Endothelial cell of umbilical vein (primary cell): ENCODE measurements at regions not wholly inside any gene's neighbourhood (a gene's known extent, or its start where the extent isn't known, plus 50 kb on each side); places are given as distances from the start of the nearest gene placed in this dataset.

ENCODE experiments used
- BruUV-seq: library from RNA; stranded (reverse); fragments of 400-500 nt; replicated peaks from 2 replicates; lab custom pipeline; 2021; lab: Mats Ljungman, UMichigan
- CTCF ChIA-PET: fragments of 300-600, 350-600 bp; sonication (Branson Sonifier 250); formaldehyde crosslinking; loops from one replicate; lab custom pipeline; 2021; ENCODE audit warnings: antibody characterized with exemption, inconsistent platforms; lab: Charles Lee
- POLR2A ChIA-PET: fragments of 300-600, 350-600 bp; sonication (Branson Sonifier 250); formaldehyde crosslinking; loops from one replicate; lab custom pipeline; 2021; ENCODE audit warnings: antibody characterized with exemption, inconsistent platforms; lab: Charles Lee
- DNase-seq: peaks from one replicate; pipeline ENCODE4 v3.0.0-alpha.2; 2011; ENCODE audit warnings: low read depth, low spot score
- FAIRE-seq: peaks from 2 replicates; lab custom pipeline; 2011; peaks lifted over from hg19 to GRCh38; lab: Jason Lieb, UNC
- H2AFZ ChIP-seq: 2 replicates; pipeline ENCODE4 v1.6.0; 2012; ENCODE audit warnings: low read depth, low read length, control low read depth, inconsistent platforms
- H3K27ac ChIP-seq: 2 replicates; pipeline ENCODE4 v1.5.1; 2011; ENCODE audit warnings: low read depth, mild to moderate bottlenecking, control low read depth, low read length, moderate library complexity; ENCODE audit not compliant: insufficient read depth
- H3K27me3 ChIP-seq, 2 experiments: 2 replicates each; pipeline versions ENCODE4 v1.6.0 to v1.6.1; 2011; ENCODE audit warnings: low read length in 2 of 2, mixed read lengths in 1 of 2; ENCODE audit not compliant: control insufficient read depth in 2 of 2, insufficient read depth in 2 of 2
- H3K36me3 ChIP-seq, 2 experiments: 2 replicates in 1 of 2; 3 replicates in 1 of 2; pipeline ENCODE4 v1.5.1; 2011; ENCODE audit warnings: low read length in 2 of 2, mild to moderate bottlenecking in 1 of 2, moderate library complexity in 1 of 2; ENCODE audit not compliant: control insufficient read depth in 2 of 2, insufficient read depth in 2 of 2; ENCODE audit errors: extremely low read depth in 1 of 2
- H3K4me1 ChIP-seq: 3 replicates; pipeline ENCODE4 v1.5.1; 2011; ENCODE audit warnings: mild to moderate bottlenecking, low read length; ENCODE audit not compliant: control insufficient read depth, insufficient read depth; ENCODE audit errors: extremely low read depth
- H3K4me2 ChIP-seq: 2 replicates; pipeline ENCODE4 v1.6.1; 2011; ENCODE audit warnings: low read length, control low read depth, mixed read lengths; ENCODE audit not compliant: insufficient read depth
- H3K4me3 ChIP-seq, 3 experiments: fragments of 200-600 bp in 1 of 3; sonication (generic), shearing (Covaris generic) in 1 of 3; replicated peaks in 1 of 3; 2 replicates each; pipeline ENCODE4 v1.5.1; 2011 to 2016; ENCODE audit warnings: control low read depth in 3 of 3, low read length in 3 of 3, mild to moderate bottlenecking in 2 of 3, inconsistent platforms in 1 of 3, low read depth in 1 of 3, moderate library complexity in 1 of 3; ENCODE audit not compliant: insufficient read depth in 1 of 3
- H3K79me2 ChIP-seq: 2 replicates; pipeline ENCODE4 v1.6.0; 2012; ENCODE audit warnings: low read length, inconsistent platforms; ENCODE audit not compliant: control insufficient read depth, insufficient read depth
- H3K9ac ChIP-seq: replicated peaks from 2 replicates; pipeline ENCODE3; 2011; ENCODE audit warnings: low read length, control low read depth; ENCODE audit not compliant: insufficient read depth; ENCODE audit errors: extremely low read depth
- H3K9me1 ChIP-seq: replicated peaks from 3 replicates; pipeline ENCODE4 v1.6.0; 2011; ENCODE audit warnings: mild to moderate bottlenecking, low read length; ENCODE audit not compliant: control insufficient read depth, insufficient read depth; ENCODE audit errors: extremely low read depth
- H3K9me3 ChIP-seq: replicated peaks from 2 replicates; pipeline ENCODE4 v1.5.1; 2012; ENCODE audit warnings: low read length, inconsistent platforms; ENCODE audit not compliant: control insufficient read depth, insufficient read depth
- H4K20me1 ChIP-seq: replicated peaks from 2 replicates; pipeline ENCODE3; 2011; ENCODE audit warnings: mild to moderate bottlenecking, low read length; ENCODE audit not compliant: control insufficient read depth, insufficient read depth; ENCODE audit errors: extremely low read depth
- CTCF ChIP-seq, 2 donors: IDR thresholded peaks; 1 replicate in 1 of 2; 2 replicates in 1 of 2; pipeline ENCODE4 v1.5.1; 2011; ENCODE audit warnings: low read length in 2 of 2, mild to moderate bottlenecking in 2 of 2, moderate library complexity in 2 of 2, control low read depth in 1 of 2, inconsistent platforms in 1 of 2, low read depth in 1 of 2; ENCODE audit not compliant: insufficient read depth in 1 of 2; ENCODE audit errors: extremely low read depth in 1 of 2
- EZH2 ChIP-seq: IDR thresholded peaks from 2 replicates; pipeline ENCODE4 v1.6.1; 2012; ENCODE audit warnings: borderline replicate concordance, low read depth, mild to moderate bottlenecking, moderate library complexity, low read length, inconsistent platforms; ENCODE audit not compliant: severe bottlenecking
- FOS ChIP-seq: IDR thresholded peaks from 2 replicates; pipeline ENCODE4 v1.6.1; 2011; ENCODE audit warnings: mild to moderate bottlenecking, low read length, moderate library complexity, borderline replicate concordance; ENCODE audit not compliant: insufficient read depth
- GATA2 ChIP-seq: IDR thresholded peaks from 2 replicates; pipeline ENCODE4 v1.7.0; 2011; ENCODE audit warnings: low read depth, mild to moderate bottlenecking, moderate library complexity, mixed read lengths, low read length; ENCODE audit not compliant: insufficient read length, insufficient read depth
- JUN ChIP-seq: IDR thresholded peaks from 2 replicates; pipeline ENCODE4 v1.6.1; 2011; ENCODE audit warnings: borderline replicate concordance, low read depth; ENCODE audit not compliant: insufficient read length, insufficient read depth
- MAX ChIP-seq: IDR thresholded peaks from 2 replicates; pipeline ENCODE4 v1.6.1; 2011; ENCODE audit not compliant: insufficient read depth, insufficient read length
- MYC ChIP-seq: IDR thresholded peaks from one replicate; pipeline ENCODE4 v1.6.1; 2011; ENCODE audit warnings: mild to moderate bottlenecking, low read depth, low read length
- POLR2A ChIP-seq: IDR thresholded peaks from 2 replicates; pipeline ENCODE4 v1.6.1; 2012; ENCODE audit warnings: low read depth, mild to moderate bottlenecking, control low read depth, low read length
- POLR2AphosphoS5 ChIP-seq: IDR thresholded peaks from 2 replicates; pipeline ENCODE4 v1.6.1; 2012; ENCODE audit warnings: low read depth, mild to moderate bottlenecking, control low read depth, low read length, moderate library complexity; ENCODE audit not compliant: insufficient read depth
- dilution Hi-C: fragments of 300-500 bp; cut with MboI; formaldehyde crosslinking; loops from one replicate; pipeline ENCODE4 v1.15.0; 2019; ENCODE audit warnings: low sequenced_read_pairs; ENCODE audit not compliant: extremely low pct_ligation_motif_present
- intact Hi-C: fragments of 100-400 bp; cut with micrococcal nuclease; formaldehyde crosslinking; loops from one replicate; pipeline ENCODE4 v1.10.0; 2022

GRCh38 chr5:52452098-52452497 lies 335.6 kb upstream of the ITGA1 start:
- intact Hi-C loops (no loop called here), dilution Hi-C loops (no loop called here)
- ChIA-PET POLR2A (no interaction called here), CTCF (no interaction called here)
- no peaks in the 10 kb centered on the region for H3K79me2 ChIP-seq
- no peaks in the 10 kb centered on the region for H3K27me3 ChIP-seq
- DNase-seq (no peak), FAIRE-seq (no peak)
- no peaks in the 10 kb centered on the region for H3K9me1 ChIP-seq
- H3K36me3 ChIP-seq, result no peaks in the 10 kb centered on the region
- peaks cover 3% of the 10 kb centered on the region for H3K4me1 ChIP-seq
- H3K9ac ChIP-seq, result no peak overlapping the region
- H2AFZ ChIP-seq, result no peak overlapping the region
- H3K27ac ChIP-seq, result no peak overlapping the region
- BruUV-seq, result no TSS peak
- no peak overlapping the region for H3K4me2 ChIP-seq
- H4K20me1 ChIP-seq, result no peaks in the 10 kb centered on the region
- H3K9me3 ChIP-seq, result no peaks in the 10 kb centered on the region
- no peak overlapping the region for H3K4me3 ChIP-seq
- TF ChIP-seq POLR2AphosphoS5 (no peak), MYC (no peak), CTCF (IDR thresholded peaks at IDR 0.05; ENCODE audit: extremely low read depth in 1 of 2, insufficient read depth in 1 of 2, low read depth in 1 of 2, low read length in 2 of 2) (no peak), EZH2 (no peak), JUN (no peak), MAX (no peak), FOS (no peak), POLR2A (no peak), GATA2 (no peak)
